GM06990 (cell line): ENCODE measurements at regions not wholly inside any gene's neighbourhood (a gene's known extent, or its start where the extent isn't known, plus 50 kb on each side); places are given as distances from the start of the nearest gene placed in this dataset.

Experiments
- DNase-seq: peaks from one replicate; pipeline ENCODE4 v3.0.0-alpha.2; 2011; ENCODE audit not compliant: insufficient read length; ENCODE audit errors: extremely low read depth
- H3K27me3 ChIP-seq: replicated peaks from 2 replicates; pipeline ENCODE4 v1.6.0; 2011; ENCODE audit warnings: low read length; ENCODE audit not compliant: control insufficient read depth, insufficient read depth
- H3K36me3 ChIP-seq: 2 replicates; pipeline ENCODE4 v1.5.1; 2011; ENCODE audit warnings: low read length; ENCODE audit not compliant: control insufficient read depth, insufficient read depth
- H3K4me3 ChIP-seq: replicated peaks from 2 replicates; pipeline ENCODE4 v1.5.1; 2011; ENCODE audit warnings: low read depth, mild to moderate bottlenecking, control low read depth, low read length
- CTCF ChIP-seq: IDR thresholded peaks from 2 replicates; pipeline ENCODE4 v1.5.1; 2011; ENCODE audit warnings: low read length, control low read depth, mild to moderate bottlenecking, inconsistent platforms; ENCODE audit not compliant: insufficient read depth, poor library complexity, severe bottlenecking

GRCh38 chr3:146777941-146778340 lies 172.8 kb upstream of the PLSCR5 start:
- Histone ChIP-seq H3K36me3 (no peaks in the 10 kb centered on the region), H3K27me3 (no peaks in the 10 kb centered on the region), H3K4me3 (no peak overlapping the region)
- DNase-seq: no peak
- no peak for TF ChIP-seq CTCF

GRCh38 chr3:146772211-146772743 lies 167.1 kb upstream of the PLSCR5 start:
- TF ChIP-seq CTCF: no peak
- Histone ChIP-seq H3K27me3 (no peaks in the 10 kb centered on the region), H3K4me3 (no peak overlapping the region), H3K36me3 (no peaks in the 10 kb centered on the region)
- no peak for DNase-seq

- H3K36me3 ChIP-seq: no peaks in the 10 kb centered on the region
- no peak overlapping the region for H3K4me3 ChIP-seq
- DNase-seq: no peak
- TF ChIP-seq CTCF: no peak
- H3K27me3 ChIP-seq: no peaks in the 10 kb centered on the region
These were observed 165.7 kb upstream of the PLSCR5 start for GRCh38 chr3:146770881-146771280.

- no peaks in the 10 kb centered on the region for H3K27me3 ChIP-seq
- DNase-seq: no peak
- H3K4me3 ChIP-seq: no peak overlapping the region
- H3K36me3 ChIP-seq: no peaks in the 10 kb centered on the region
- TF ChIP-seq CTCF: no peak
These were observed 165.2 kb upstream of the PLSCR5 start for GRCh38 chr3:146770301-146770700.

GRCh38 chr3:146757759-146758158 lies 152.6 kb upstream of the PLSCR5 start:
- no peak for TF ChIP-seq CTCF
- Histone ChIP-seq H3K4me3 (no peak overlapping the region), H3K27me3 (no peaks in the 10 kb centered on the region), H3K36me3 (no peaks in the 10 kb centered on the region)
- DNase-seq: no peak

- H3K27me3 ChIP-seq: no peaks in the 10 kb centered on the region
- DNase-seq: no peak
- H3K36me3 ChIP-seq: no peaks in the 10 kb centered on the region
- no peak overlapping the region for H3K4me3 ChIP-seq
- TF ChIP-seq CTCF: no peak
These were observed 145.1 kb upstream of the PLSCR5 start for GRCh38 chr3:146750196-146750595.
